Lower leg skin (tissue), 4 donors: ENCODE measurements at regions not wholly inside any gene's neighbourhood (a gene's known extent, or its start where the extent isn't known, plus 50 kb on each side); places are given as distances from the start of the nearest gene placed in this dataset.
A peak's percentile ranks its signal among the peaks of the same experiment; 100 is the strongest.

Experiments used
- DNase-seq, 2 donors: peaks; one replicate each; pipeline ENCODE4 v3.0.0-alpha.2; 2019; ENCODE audit warnings: low spot score in 2 of 2
- H3K4me3 ChIP-seq: fragments of 200-600 bp; sonication (generic); 2 replicates; pipeline ENCODE4 v1.5.1; 2017; ENCODE audit warnings: mild to moderate bottlenecking, low read depth; ENCODE audit not compliant: poor library complexity, severe bottlenecking
- CTCF ChIP-seq, 3 donors: fragments of 450-650 bp; IDR thresholded peaks; one replicate each; pipeline ENCODE4 v1.5.1; 2016; ENCODE audit warnings: antibody characterized with exemption in 3 of 3, mild to moderate bottlenecking in 3 of 3, moderate library complexity in 2 of 3
- POLR2A ChIP-seq, 2 donors: fragments of 450-650 bp; IDR thresholded peaks; one replicate each; pipeline ENCODE4 v1.6.1; 2016 to 2017; ENCODE audit warnings: antibody characterized with exemption in 2 of 2, mild to moderate bottlenecking in 1 of 2, moderate library complexity in 1 of 2
- WGBS, 2 donors: methylation state at CpG; one replicate each; pipeline ENCODE4 v1.1.5; 2018; 5-methylcytosine and 5-hydroxymethylcytosine counted together
- intact Hi-C: fragments of 100-400 bp; cut with DNase I; formaldehyde crosslinking; loops from one replicate; pipeline ENCODE4 v1.15.0; 2023; ENCODE audit warnings: low total_unique reads

- H3K4me3 ChIP-seq = no peak overlapping the region
- TF ChIP-seq CTCF (IDR thresholded peaks at IDR 0.05) (no peak), POLR2A (IDR thresholded peaks at IDR 0.05) (no peak)
- DNase-seq = peak in 1 of 2 donors; percentile 57
- WGBS, 2 donors = 90 to 91% methylated on average over 13 of the region's 13 CpGs
- intact Hi-C loops = no loop called here
Observed at GRCh38 chr15:101539492-101539891, 50.0 kb upstream of the PCSK6 start.
